Karpas-422 (cell line): ENCODE measurements at regions not wholly inside any gene's neighbourhood (a gene's known extent, or its start where the extent isn't known, plus 50 kb on each side); places are given as distances from the start of the nearest gene placed in this dataset. TPM values are rescaled to one million over a fixed set of nuclear protein-coding genes. Genes with fewer than 3 reads are reported as not detected.

Source experiments
- DNase-seq: peaks from one replicate; pipeline ENCODE4 v3.0.0-alpha.2; 2015
- H2AFZ ChIP-seq: fragments of 200-600 bp; sonication (generic); 2 replicates; pipeline ENCODE4 v1.6.1; 2014; ENCODE audit warnings: antibody characterized with exemption, low read length, mixed read lengths
- H3K27ac ChIP-seq: fragments of 200-600 bp; sonication (generic); 2 replicates; pipeline ENCODE4 v1.5.1; 2014; ENCODE audit warnings: mild to moderate bottlenecking, low read length, moderate library complexity
- H3K27me3 ChIP-seq: fragments of 200-600 bp; sonication (generic); 2 replicates; pipeline ENCODE4 v1.6.1; 2014; ENCODE audit warnings: low read length, mixed read lengths
- H3K36me3 ChIP-seq: fragments of 200-600 bp; sonication (generic); 2 replicates; pipeline ENCODE4 v1.6.1; 2014; ENCODE audit warnings: low read length, mixed read lengths; ENCODE audit not compliant: insufficient read depth
- H3K4me1 ChIP-seq: fragments of 200-600 bp; sonication (generic); 2 replicates; pipeline ENCODE4 v1.6.1; 2014; ENCODE audit warnings: mild to moderate bottlenecking, low read length, mixed read lengths
- H3K4me2 ChIP-seq: fragments of 200-600 bp; sonication (generic); 2 replicates; pipeline ENCODE4 v1.6.1; 2014; ENCODE audit warnings: low read length, low read depth, mild to moderate bottlenecking; ENCODE audit not compliant: poor library complexity, severe bottlenecking
- H3K4me3 ChIP-seq: fragments of 200-600 bp; sonication (generic); 2 replicates; pipeline ENCODE4 v1.5.1; 2014; ENCODE audit warnings: mild to moderate bottlenecking, antibody characterized with exemption, low read length, mixed read lengths
- H3K79me2 ChIP-seq: fragments of 200-600 bp; sonication (generic); 2 replicates; pipeline ENCODE4 v1.6.1; 2014; ENCODE audit warnings: mild to moderate bottlenecking, low read length, mixed read lengths
- H3K9ac ChIP-seq: fragments of 200-600 bp; sonication (generic); 2 replicates; pipeline ENCODE4 v1.6.0; 2014; ENCODE audit warnings: low read length
- H3K9me2 ChIP-seq: fragments of 200-600 bp; sonication (generic), shearing (Covaris generic); replicated peaks from 2 replicates; pipeline ENCODE4 v1.6.0; 2014; ENCODE audit warnings: mild to moderate bottlenecking, low read length, moderate library complexity; ENCODE audit not compliant: insufficient read depth
- H3K9me3 ChIP-seq: fragments of 300-700, 200-600 bp; sonication (generic); 2 replicates; pipeline ENCODE4 v1.6.1; 2014; ENCODE audit warnings: low read length, mixed read lengths
- H4K20me1 ChIP-seq: fragments of 200-600 bp; sonication (generic); 2 replicates; pipeline ENCODE4 v1.6.1; 2014; ENCODE audit warnings: mild to moderate bottlenecking, antibody characterized with exemption, low read length, low read depth; ENCODE audit not compliant: insufficient read depth
- small RNA-seq: library from RNA; depleted of rRNA; stranded (forward); fragments of <200 nt; gene quantifications from one replicate; pipeline ENCODE3, GENCODE V24; 2014

- no peak for DNase-seq
- Histone ChIP-seq H3K9ac (no peak overlapping the region), H3K4me2 (no peak overlapping the region), H3K4me1 (no peaks in the 10 kb centered on the region), H4K20me1 (no peaks in the 10 kb centered on the region), H3K27me3 (no peaks in the 10 kb centered on the region), H3K27ac (no peak overlapping the region), H3K36me3 (no peaks in the 10 kb centered on the region), H3K9me3 (no peaks in the 10 kb centered on the region), H3K9me2 (no peaks in the 10 kb centered on the region), H3K4me3 (no peak overlapping the region), H2AFZ (no peak overlapping the region), H3K79me2 (no peaks in the 10 kb centered on the region)
Measured at GRCh38 chr3:27540231-27540630, 56.0 kb upstream of the SLC4A7 start.

DNA sequence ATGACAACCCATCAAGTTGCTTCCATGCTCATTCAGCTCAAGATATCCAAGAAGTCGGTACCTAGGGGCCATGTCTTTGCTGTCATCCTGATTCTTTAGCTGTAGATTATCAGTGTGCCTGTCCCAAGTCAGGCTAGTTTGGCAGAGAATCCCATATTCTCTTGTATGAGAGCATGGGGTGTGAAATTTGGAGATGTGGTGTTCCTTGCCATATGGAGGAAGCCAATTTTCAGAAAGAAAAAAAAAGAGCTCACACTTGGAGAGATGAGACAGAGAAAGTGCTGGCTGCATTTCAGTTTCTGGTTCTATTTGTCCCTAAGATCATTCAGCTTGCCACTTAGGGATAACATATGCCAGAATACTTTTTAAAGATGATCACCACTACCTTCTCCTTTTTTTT lies 52.3 kb upstream of the SLC4A7 start:
- Histone ChIP-seq H3K79me2 (no peaks in the 10 kb centered on the region), H3K36me3 (no peaks in the 10 kb centered on the region), H2AFZ (no peak overlapping the region), H3K27me3 (no peaks in the 10 kb centered on the region), H3K4me2 (no peak overlapping the region), H4K20me1 (no peaks in the 10 kb centered on the region), H3K9me2 (no peaks in the 10 kb centered on the region), H3K9ac (no peak overlapping the region), H3K4me3 (no peak overlapping the region), H3K27ac (no peak overlapping the region), H3K9me3 (no peaks in the 10 kb centered on the region), H3K4me1 (no peaks in the 10 kb centered on the region)
- DNase-seq: no peak

- H3K9ac ChIP-seq: no peak overlapping the region
Measured at GRCh38 chr3:27535809-27536392, 51.7 kb upstream of the SLC4A7 start.

DNA sequence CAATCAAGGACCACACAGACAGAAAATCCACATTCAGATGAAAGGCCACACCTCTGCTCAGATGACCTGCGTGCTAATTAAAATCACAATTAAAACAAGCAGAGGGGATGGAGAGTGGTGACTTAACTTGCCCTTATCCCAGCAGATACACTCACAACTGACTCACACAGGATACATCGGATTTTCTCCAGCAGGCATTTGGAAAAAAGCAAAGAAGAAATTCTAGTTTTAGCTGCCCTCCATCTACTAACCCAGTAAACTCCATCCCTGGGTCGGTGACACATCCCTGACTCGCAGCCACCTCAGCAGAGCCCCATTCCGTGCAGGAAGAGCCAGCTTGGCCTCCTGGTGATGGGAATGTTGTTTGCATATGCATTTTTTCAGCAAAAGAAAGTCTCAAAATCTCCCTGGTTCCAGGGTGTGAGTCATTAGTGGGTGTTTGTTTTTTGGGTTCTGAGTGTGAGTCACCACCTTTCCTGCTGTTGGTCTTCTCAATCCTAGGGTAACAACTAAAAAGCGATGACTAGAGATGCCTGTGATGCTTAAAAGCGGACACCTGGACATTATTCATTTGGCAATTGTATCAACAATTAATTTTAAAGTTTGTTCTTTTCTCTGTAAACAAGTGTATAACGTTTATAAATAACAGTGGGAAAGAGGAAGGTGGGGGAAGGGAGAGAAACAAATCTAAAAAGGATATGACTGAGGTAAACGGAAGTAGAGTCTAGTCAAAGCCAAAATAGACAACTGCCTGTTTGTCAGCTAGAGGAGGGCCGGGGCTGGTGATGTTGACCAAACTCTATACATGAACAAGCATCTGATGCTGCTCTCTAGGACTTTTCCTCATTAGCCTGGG lies 49.8 kb upstream of the SLC4A7 start:
- H3K27ac ChIP-seq: no peak overlapping the region

More at GRCh38 chr3:27535809-27536392, 51.7 kb upstream of the SLC4A7 start:
- no peak overlapping the region for H3K4me2 ChIP-seq
- H3K27me3 ChIP-seq: no peaks in the 10 kb centered on the region
- H4K20me1 ChIP-seq: no peaks in the 10 kb centered on the region
- no peak overlapping the region for H3K4me3 ChIP-seq
- H3K9me3 ChIP-seq: no peaks in the 10 kb centered on the region
- no peak for DNase-seq
- no peak overlapping the region for H2AFZ ChIP-seq
- no peaks in the 10 kb centered on the region for H3K4me1 ChIP-seq
- no peak overlapping the region for H3K27ac ChIP-seq
- H3K79me2 ChIP-seq: no peaks in the 10 kb centered on the region
- H3K36me3 ChIP-seq: no peaks in the 10 kb centered on the region
- H3K9me2 ChIP-seq: no peaks in the 10 kb centered on the region

More for the DNA sequence above, 49.8 kb upstream of the SLC4A7 start:
- H3K9me3 ChIP-seq: no peaks in the 10 kb centered on the region
- no peaks in the 10 kb centered on the region for H3K27me3 ChIP-seq
- H3K4me2 ChIP-seq: no peak overlapping the region
- no peaks in the 10 kb centered on the region for H3K4me1 ChIP-seq
- H2AFZ ChIP-seq: no peak overlapping the region
- no peak for DNase-seq
- H3K79me2 ChIP-seq: no peaks in the 10 kb centered on the region
- no peak overlapping the region for H3K9ac ChIP-seq
- no peaks in the 10 kb centered on the region for H4K20me1 ChIP-seq
- no peaks in the 10 kb centered on the region for H3K9me2 ChIP-seq
- no peak overlapping the region for H3K4me3 ChIP-seq
- no peaks in the 10 kb centered on the region for H3K36me3 ChIP-seq

Small RNAs in the stretch of these regions (small RNA-seq; reads per million reads assigned to genes)
- not detected for gene AC098614.2
- gene RF00019: not detected
